ENCODE measurements at regions not wholly inside any gene's neighbourhood (a gene's known extent, or its start where the extent isn't known, plus 50 kb on each side); places are given as distances from the start of the nearest gene placed in this dataset.

DNA sequence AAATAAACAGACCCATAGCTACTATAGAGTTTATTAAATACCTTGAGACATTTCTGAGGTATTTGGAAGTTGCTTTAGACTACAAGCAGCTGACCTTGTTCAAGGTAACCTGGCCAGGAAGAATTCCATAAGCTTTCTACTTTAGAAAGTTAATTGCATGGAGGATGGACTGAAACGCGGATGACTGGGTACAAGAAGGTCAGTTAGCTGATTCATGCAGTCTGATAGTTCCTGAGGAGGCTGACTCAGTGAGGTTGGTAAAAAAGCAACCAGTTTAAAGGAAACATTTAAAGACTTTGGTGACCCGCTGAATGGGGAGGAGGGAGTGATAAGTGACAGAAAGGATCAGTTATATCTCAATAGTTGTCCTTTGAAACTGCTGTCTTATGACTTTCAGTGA is 670.1 kb upstream of the CDH9 start:
- no peaks in the 10 kb centered on the region for H3K4me1 ChIP-seq (ENCODE audit: low read length)
- TF ChIP-seq, protein P1, sequence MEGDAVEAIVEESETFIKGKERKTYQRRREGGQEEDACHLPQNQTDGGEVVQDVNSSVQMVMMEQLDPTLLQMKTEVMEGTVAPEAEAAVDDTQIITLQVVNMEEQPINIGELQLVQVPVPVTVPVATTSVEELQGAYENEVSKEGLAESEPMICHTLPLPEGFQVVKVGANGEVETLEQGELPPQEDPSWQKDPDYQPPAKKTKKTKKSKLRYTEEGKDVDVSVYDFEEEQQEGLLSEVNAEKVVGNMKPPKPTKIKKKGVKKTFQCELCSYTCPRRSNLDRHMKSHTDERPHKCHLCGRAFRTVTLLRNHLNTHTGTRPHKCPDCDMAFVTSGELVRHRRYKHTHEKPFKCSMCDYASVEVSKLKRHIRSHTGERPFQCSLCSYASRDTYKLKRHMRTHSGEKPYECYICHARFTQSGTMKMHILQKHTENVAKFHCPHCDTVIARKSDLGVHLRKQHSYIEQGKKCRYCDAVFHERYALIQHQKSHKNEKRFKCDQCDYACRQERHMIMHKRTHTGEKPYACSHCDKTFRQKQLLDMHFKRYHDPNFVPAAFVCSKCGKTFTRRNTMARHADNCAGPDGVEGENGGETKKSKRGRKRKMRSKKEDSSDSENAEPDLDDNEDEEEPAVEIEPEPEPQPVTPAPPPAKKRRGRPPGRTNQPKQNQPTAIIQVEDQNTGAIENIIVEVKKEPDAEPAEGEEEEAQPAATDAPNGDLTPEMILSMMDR (IDR thresholded peaks at IDR 0.05; ENCODE audit: low read depth, low read length): no peak
- no peak for TF ChIP-seq EZH2phosphoT487 (IDR thresholded peaks at IDR 0.05; ENCODE audit: low read depth)
- no peaks in the 10 kb centered on the region for H3K9me3 ChIP-seq (ENCODE audit: insufficient read depth, low read length)
- no peaks in the 10 kb centered on the region for H4K20me1 ChIP-seq (ENCODE audit: insufficient read depth, low read length)
- no peaks in the 10 kb centered on the region for H3K27me3 ChIP-seq (ENCODE audit: low read depth, low read length)
- no peak overlapping the region for H3K9ac ChIP-seq (ENCODE audit: low read length)
- no peak overlapping the region for H2AFZ ChIP-seq (ENCODE audit: low read depth, low read length)
- no peak overlapping the region for H3K27ac ChIP-seq (ENCODE audit: low read length)
- no peaks in the 10 kb centered on the region for H3K36me3 ChIP-seq (replicated peaks; ENCODE audit: low read depth, low read length)
- no peak overlapping the region for H3K4me2 ChIP-seq (ENCODE audit: low read length)
- no peaks in the 10 kb centered on the region for H3K79me2 ChIP-seq (ENCODE audit: low read length)
- no peak overlapping the region for H3K4me3 ChIP-seq (ENCODE audit: low read length)

DNA sequence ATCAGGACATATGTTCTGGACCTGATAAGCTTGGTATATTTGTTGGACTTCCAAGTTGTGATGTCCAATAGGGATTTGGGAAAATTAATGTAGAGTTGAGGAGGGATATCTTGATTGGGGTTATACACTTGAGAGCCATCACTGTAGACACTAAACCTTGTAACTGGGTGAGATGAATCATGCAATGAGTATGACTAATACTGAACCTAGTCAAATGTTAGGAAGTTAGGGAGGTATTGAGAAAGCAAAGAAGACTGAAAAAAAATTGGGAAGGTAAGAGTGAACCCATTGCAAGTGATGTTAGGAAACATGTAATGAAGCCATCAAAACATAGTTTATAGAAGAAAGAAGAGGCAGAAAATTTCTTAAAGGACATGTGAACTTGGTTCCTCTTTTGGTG is 668.4 kb upstream of the CDH9 start:
- Histone ChIP-seq H3K79me2 (ENCODE audit: low read length) (no peaks in the 10 kb centered on the region), H4K20me1 (ENCODE audit: insufficient read depth, low read length) (no peaks in the 10 kb centered on the region), H3K4me3 (ENCODE audit: low read length) (no peak overlapping the region), H3K27me3 (ENCODE audit: low read depth, low read length) (no peaks in the 10 kb centered on the region), H3K9ac (ENCODE audit: low read length) (no peak overlapping the region), H3K27ac (ENCODE audit: low read length) (no peak overlapping the region), H3K9me3 (ENCODE audit: insufficient read depth, low read length) (no peaks in the 10 kb centered on the region), H3K4me1 (ENCODE audit: low read length) (no peaks in the 10 kb centered on the region), H3K36me3 (replicated peaks; ENCODE audit: low read depth, low read length) (no peaks in the 10 kb centered on the region), H3K4me2 (ENCODE audit: low read length) (no peak overlapping the region), H2AFZ (ENCODE audit: low read depth, low read length) (no peak overlapping the region)
- TF ChIP-seq EZH2phosphoT487 (IDR thresholded peaks at IDR 0.05; ENCODE audit: low read depth): no peak
- TF ChIP-seq, protein P1 (IDR thresholded peaks at IDR 0.05; ENCODE audit: low read depth, low read length): no peak

DNA sequence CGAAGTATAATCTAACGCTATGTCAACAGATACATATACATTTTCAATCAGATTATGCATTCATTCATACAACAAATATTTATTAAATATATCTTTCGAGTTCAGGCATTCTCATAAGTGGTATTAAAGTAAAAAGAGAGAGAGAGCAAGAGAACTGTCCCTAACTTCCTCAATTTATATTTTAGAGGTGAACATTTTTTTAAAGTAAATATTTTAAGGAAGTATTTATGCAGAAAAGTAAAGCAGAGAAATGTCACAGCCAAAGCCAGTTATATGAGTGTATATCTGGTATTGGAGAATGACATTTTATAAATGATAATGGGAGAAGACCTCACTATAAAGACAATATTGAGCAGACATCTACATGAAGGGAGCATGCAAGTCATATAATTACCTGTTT is 667.3 kb upstream of the CDH9 start:
- no peak overlapping the region for H2AFZ ChIP-seq (ENCODE audit: low read depth, low read length)
- no peaks in the 10 kb centered on the region for H3K79me2 ChIP-seq (ENCODE audit: low read length)
- H4K20me1 ChIP-seq (ENCODE audit: insufficient read depth, low read length): no peaks in the 10 kb centered on the region
- TF ChIP-seq, protein P1 (IDR thresholded peaks at IDR 0.05; ENCODE audit: low read depth, low read length): no peak
- TF ChIP-seq EZH2phosphoT487 (IDR thresholded peaks at IDR 0.05; ENCODE audit: low read depth): no peak
- no peak overlapping the region for H3K4me3 ChIP-seq (ENCODE audit: low read length)
- no peaks in the 10 kb centered on the region for H3K36me3 ChIP-seq (replicated peaks; ENCODE audit: low read depth, low read length)
- no peak overlapping the region for H3K4me2 ChIP-seq (ENCODE audit: low read length)
- H3K27me3 ChIP-seq (ENCODE audit: low read depth, low read length): no peaks in the 10 kb centered on the region
- H3K9ac ChIP-seq (ENCODE audit: low read length): no peak overlapping the region
- no peaks in the 10 kb centered on the region for H3K4me1 ChIP-seq (ENCODE audit: low read length)
- no peak overlapping the region for H3K27ac ChIP-seq (ENCODE audit: low read length)
- no peaks in the 10 kb centered on the region for H3K9me3 ChIP-seq (ENCODE audit: insufficient read depth, low read length)

DNA sequence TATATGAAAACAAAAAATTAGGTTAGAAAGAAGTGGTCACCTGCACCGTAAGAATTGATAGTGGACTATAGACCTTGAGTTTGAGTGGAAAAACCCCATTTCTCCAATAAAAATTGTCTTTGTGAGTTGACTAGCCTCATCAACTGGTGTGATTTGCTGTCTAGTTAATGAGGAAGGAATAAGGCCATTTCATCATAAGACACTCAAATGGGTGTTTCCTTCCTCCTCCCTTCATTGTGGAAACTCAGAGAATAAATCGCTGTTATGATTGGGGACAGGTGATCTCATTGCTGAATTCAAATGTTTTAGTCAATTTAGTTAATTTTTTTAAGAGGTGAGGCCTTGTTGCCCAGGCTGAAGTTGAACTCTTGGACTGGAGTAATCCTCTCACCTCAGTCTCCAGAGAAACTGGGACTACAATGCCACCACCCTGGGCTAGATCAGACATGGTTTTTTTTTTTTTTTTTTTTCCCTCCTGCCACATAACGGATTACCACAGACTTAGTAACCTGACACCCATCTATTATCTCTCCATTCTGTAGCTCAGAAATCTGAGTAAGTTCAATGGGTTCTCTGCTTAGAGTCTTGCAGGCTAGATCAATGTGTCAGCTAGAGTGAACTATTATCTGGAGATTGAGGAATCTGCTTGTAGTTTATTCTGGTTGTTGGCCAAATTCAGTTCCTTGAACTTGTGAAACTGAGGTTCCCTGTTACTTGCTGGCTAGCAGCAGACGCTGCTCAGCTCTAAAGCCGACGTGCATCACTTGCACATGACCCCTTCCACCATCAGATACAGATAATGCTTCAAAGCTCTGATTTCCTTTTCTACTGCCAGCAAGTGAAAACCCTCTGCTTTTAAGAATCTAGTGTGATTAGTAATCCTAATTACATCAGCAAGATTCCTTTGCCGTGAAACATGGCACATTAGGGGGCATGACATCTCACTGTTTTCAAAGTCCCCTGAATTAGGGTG is 663.8 kb upstream of the CDH9 start:
- H2AFZ ChIP-seq (ENCODE audit: low read depth, low read length): no peak overlapping the region; the same call in 1 of the 2 replicates

More for the DNA sequence above, 663.8 kb upstream of the CDH9 start:
- Histone ChIP-seq H3K9ac (ENCODE audit: low read length) (no peak overlapping the region), H3K4me2 (ENCODE audit: low read length) (no peak overlapping the region), H3K79me2 (ENCODE audit: low read length) (no peaks in the 10 kb centered on the region), H3K9me3 (ENCODE audit: insufficient read depth, low read length) (no peaks in the 10 kb centered on the region), H3K27ac (ENCODE audit: low read length) (no peak overlapping the region), H3K27me3 (ENCODE audit: low read depth, low read length) (no peaks in the 10 kb centered on the region), H3K4me3 (ENCODE audit: low read length) (no peak overlapping the region), H3K4me1 (ENCODE audit: low read length) (no peaks in the 10 kb centered on the region), H3K36me3 (replicated peaks; ENCODE audit: low read depth, low read length) (no peaks in the 10 kb centered on the region), H4K20me1 (ENCODE audit: insufficient read depth, low read length) (no peaks in the 10 kb centered on the region)
- no peak for TF ChIP-seq EZH2phosphoT487 (IDR thresholded peaks at IDR 0.05; ENCODE audit: low read depth)
- TF ChIP-seq, protein P1 (IDR thresholded peaks at IDR 0.05; ENCODE audit: low read depth, low read length): no peak

All from OCI-LY3 (cell line).